Fibroblast of upper back skin (primary cell): ENCODE measurements at regions not wholly inside any gene's neighbourhood (a gene's known extent, or its start where the extent isn't known, plus 50 kb on each side); places are given as distances from the start of the nearest gene placed in this dataset.
A peak's percentile ranks its signal among the peaks of the same experiment; 100 is the strongest.

Experiments used
- DNase-seq: peaks from one replicate; pipeline ENCODE4 v3.0.0-alpha.2; 2013

DNA sequence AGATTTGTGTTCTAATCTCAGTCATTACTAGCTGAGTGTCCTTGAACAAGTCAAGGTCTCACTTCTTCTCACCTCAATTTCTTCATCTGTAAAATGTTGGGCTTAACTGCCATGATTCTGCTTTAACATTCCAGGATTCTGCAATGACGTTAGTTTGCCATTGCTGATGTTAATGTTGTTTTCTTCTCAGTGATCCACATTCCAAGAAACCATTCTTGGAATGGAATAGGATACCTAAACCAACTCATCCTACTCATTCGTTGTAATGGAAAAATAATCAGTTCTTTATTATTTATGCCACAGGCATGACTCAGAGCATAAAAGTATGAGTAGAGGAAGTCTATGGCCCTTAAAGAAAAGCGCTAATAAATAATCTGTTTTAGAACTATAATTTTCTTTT, 140.2 kb upstream of the ETAA1 start:
- DNase-seq = peak; percentile 72

DNA sequence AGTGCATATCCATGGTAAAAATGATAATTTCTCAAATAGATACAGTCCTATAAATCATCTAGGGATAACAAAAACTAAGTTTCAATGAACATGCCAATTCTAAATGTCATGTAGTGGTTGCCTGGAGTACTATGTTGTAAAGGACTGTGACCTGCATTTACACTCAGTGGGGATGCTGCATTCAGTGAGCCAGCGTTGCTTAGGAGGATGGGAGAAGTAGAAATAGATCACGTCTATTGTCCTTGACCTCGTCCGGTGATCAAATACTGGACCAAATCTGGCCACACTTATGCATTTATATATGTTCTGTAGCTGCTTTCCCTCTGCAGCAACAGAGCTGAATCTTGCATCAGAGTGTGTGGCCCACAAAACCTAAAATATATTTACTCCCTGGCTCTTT, 139.0 kb upstream of the ETAA1 start:
- DNase-seq = no peak

DNA sequence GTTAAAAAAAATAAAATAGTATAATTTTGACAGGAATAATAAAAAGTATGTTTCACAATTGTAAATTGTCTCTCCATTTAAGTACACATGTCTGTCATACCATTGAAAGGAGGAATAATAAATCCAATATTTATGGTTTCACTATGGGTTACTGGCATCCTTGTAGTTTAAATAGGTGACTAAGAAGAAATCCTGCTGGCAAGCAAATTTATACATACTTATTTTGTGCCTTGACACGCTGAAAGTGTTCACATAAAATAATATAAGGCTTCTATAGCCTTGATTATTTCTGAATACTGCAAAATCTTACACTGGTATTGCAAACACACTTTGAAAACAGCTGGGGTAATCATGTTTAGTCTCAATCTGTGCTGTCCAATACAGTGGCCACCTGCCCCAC, 138.3 kb upstream of the ETAA1 start:
- peak; percentile 10 for DNase-seq

DNA sequence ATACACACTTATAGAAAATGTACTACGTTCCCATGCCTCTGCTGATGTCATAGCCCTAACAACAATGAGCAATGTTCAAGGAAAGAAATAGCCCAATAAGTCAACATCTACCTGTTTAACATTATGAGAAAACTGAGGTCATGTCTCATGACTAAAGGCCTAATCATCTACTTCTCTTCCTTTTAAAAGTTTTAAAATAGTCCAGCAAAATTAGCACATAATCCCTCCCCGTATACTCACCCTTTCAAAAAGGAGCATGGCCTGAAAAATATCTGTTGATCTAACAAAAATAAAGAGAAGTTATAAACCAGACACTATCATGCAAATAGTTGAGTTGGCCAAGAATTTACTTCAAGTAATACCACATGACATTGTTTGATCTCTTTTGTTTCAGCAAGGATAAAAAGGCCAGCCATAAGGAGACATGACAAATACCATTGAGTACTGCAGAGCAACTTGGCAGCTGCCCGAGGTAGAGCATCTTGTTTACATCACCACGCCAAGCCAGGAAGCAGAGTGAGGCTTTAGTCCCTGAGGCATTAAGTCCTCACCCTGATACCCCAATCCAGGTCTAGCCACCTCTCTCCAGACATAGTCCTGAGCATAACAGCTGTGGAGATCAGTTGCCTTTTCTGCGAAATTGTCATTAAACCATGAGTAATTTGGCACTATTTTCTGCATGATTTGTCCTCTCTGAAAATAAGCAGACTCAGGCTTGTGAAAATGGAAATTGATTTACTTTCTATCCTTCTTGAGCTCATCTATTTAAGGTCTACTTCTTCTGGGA, 137.4 kb upstream of the ETAA1 start:
- peak; percentile 87 for DNase-seq

DNA sequence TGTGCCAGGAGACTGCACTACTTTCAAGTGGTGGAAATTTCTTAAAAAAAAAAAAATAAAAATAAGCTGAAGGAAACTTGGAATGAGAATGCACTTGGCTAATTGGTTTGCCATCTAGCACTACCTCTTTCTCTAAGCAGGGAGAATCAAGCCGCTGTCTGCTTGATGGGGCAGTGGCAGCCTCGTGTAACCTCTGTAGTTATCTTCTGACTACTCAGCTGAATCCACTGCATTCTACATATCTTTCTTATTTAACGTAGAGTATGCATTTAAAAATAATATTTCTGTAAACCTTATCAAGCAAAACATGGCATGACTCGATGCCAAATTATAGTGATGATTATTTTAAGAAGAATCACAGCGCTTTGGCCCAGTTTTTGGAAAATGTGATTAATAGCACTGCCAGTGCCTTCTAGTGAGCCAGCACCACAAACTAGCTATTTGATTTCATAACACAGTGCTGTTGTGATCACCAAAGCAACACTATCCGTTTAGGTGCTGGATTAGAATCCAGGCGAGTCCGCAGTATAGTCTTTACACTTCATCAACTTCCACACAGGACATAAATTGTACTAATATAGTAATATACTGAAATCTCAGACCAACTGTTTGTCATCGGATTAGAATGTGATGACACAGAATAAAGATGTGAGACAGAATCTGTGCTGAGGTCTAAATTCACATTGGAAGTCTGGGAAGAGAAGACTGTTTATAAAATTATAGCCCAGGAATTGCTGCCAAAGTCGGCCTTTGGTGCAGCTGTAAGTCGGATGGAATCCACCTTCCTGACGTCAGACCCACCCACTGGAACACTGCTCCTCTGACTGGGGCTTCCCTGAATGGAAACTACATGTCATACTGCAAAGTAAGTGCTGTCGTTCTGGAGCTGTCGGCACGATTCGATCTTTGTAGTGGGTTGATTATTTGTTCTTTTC, 136.5 kb upstream of the ETAA1 start:
- peak; percentile 100 for DNase-seq

DNA sequence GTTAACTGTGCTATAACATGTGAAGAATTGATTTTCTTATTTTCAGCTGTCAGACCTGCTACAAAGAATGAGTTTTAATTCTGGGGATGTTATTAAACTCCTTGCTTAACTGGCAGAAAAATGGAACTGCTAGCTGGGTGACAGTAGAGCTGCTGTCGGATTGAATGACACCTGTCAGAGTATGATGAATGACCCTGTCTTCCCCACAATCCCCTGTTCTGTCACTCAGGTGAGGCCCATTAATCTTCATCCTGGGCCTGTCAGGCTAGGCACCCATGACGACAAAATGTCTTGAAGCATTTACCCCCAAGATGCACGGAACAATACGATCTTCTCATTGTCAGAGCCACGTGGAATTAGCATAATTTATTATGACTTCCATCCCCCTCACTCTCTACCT, 129.9 kb upstream of the ETAA1 start:
- DNase-seq = no peak

DNA sequence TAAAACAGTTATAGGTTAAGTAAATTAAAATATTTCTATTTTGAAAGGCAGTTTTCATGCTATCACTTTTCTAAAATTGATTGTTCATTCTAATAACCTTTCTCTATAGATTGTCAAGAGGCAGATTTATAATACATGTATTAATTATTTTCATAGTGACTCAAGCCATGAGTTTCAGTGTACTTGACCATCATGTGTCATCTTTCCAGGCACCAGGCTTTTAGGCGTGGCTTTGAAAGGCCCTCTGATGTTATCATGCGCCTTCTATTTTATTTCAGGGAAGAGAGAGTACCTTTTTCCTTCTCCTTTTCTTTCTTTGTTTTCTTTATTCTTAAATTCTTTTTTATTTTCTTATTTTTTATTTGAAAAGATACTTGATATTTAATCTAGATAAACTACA, 128.3 kb upstream of the ETAA1 start:
- DNase-seq = peak; percentile 28

DNA sequence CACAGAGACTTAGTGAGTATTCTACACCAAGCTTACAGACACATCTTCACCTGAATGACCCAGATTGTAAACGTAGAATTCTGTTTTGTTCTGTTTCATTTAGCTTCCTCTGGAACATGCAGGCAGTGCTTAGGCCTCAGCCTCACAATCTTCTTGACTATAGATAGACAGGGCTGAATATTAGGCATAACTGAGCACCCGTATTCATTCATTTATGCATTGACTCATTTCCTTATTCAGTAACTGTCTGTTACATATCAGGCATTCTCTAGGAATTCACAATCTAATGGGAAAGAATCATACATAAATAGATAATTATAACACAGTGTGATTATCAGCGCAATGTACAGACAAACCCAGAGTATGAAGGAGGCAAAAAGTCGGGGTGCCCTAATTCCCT, 124.9 kb upstream of the ETAA1 start:
- DNase-seq = peak; percentile 39

DNA sequence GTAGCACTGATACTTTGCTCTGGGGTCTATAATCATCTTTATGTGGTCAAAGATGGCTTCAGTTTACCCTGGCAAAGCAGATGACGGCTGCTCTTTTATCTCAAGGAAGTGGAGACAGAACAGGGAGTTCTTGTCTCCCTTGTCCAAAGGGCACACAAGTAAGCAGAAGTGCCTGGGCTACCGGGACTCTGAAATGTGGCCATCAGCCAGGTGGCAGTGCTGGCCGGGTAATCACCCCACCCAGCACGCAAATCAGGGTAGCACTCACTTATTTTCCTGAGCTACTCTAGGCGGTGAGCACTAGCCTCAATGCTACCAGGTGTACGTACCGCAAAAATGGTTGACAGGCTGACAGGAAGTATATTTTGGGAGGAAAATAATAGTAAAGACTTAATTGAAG, 119.7 kb upstream of the ETAA1 start:
- DNase-seq = no peak

DNA sequence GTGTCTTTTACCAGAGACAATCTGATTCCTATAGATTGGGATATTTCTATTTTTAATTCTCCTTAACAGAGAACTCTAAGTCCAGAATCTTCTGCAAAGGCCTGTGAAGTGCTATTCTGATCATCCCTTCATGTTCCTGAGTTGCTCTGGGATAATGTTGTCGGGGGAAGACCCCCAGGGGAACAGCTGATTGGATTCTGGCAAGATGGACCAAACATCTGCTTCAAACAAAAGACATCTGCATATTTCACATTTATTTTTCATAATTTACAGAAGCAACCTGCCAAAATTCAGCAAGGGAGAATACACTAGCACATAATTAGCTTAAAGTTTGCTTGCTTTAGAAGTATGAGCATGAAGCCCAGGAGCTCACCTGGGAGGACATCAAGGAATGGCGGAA, 116.0 kb upstream of the ETAA1 start:
- DNase-seq = no peak

DNA sequence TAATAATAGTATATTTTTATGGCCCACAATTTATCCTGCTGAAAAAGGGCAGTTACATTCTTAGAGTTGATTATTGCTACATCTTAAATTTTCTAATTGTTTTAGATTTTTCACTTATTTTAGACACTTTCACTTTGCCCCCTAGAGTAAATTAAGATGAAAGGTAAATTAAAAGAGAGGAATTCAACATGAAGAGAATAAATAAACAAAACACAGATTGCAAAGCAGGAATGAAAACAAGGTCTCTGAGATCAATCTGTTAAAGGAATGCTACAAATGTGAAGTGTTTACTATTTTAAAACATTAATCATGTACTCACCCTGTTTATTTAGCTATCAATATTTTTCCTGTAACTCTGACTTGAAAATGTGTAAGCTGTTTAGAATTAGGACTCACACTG, 113.5 kb upstream of the ETAA1 start:
- no peak for DNase-seq

DNA sequence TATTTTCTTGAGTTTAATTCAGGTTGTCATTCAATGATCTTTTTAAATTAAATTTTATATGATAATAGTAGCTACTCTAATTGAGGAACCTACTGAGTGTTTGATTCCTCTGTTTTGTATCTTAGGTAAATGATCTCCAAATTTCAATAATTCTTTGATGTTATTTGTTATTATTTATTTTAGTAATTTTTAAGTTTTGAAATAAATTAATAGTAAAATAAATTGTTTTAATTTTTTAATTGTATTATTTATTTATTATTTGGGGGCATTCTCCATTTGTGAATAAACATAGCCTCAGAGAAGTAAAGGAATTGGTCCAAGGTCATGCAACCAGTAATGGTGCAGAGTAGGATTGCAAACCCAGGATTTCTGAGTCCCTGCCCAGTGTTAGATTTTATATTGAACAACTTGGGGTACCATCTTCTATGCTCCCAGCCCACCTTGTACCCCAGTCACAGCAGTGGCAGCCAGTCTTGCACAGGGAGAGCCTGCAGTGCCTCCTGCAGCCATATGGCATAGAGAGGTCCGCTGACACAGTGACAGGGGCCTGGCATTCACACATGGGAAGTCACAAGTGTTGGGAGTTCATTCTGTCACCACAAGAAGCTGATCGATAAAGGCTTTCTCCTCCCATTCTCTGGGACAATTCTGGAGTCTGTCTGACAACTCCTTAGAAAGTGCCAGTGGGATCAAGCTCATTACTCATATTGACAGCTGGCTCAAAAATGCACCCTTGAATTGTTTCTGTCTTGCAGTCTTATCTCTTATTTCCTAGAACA, 110.0 kb upstream of the ETAA1 start:
- DNase-seq = no peak

DNA sequence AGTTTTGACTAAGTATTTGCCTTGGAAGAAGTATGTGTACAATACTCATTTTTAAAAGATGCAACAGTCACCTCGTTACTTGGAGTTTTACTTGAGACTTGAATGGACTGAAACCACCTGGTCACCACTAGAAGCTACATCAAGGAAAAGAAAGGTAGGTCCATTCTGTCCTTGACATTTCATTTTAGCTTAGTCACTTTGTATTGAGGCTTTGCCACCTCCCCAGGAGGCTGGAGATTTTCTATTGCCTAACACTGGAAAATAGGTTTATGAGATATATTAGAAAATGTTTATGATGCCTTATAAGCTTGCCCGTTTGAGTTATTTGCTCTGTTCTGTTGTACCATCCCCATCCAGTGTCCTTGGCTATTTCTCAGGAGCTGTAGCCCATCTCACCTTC, 107.9 kb upstream of the ETAA1 start:
- no peak for DNase-seq

DNA sequence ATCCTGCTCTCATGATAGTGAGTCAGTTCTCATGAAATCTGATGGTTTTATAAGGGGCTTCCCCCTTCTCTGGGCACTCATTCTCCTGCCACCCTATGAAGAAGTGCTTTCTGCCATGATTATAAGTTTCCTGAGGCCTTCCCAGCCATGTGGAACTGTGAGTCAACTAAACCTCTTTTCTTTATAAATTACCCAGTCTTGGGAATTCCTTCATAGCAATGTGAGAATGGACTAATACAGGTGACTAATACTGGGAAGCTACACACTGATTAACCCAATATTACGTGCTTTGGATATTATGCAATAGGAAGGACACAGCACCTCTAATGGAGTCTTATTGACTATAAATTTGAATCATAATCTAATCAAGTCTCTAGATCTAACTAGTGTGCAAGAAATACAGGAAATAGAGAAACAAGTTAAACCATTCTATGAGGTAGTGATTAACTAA, 107.2 kb upstream of the ETAA1 start:
- DNase-seq = peak; percentile 80

DNA sequence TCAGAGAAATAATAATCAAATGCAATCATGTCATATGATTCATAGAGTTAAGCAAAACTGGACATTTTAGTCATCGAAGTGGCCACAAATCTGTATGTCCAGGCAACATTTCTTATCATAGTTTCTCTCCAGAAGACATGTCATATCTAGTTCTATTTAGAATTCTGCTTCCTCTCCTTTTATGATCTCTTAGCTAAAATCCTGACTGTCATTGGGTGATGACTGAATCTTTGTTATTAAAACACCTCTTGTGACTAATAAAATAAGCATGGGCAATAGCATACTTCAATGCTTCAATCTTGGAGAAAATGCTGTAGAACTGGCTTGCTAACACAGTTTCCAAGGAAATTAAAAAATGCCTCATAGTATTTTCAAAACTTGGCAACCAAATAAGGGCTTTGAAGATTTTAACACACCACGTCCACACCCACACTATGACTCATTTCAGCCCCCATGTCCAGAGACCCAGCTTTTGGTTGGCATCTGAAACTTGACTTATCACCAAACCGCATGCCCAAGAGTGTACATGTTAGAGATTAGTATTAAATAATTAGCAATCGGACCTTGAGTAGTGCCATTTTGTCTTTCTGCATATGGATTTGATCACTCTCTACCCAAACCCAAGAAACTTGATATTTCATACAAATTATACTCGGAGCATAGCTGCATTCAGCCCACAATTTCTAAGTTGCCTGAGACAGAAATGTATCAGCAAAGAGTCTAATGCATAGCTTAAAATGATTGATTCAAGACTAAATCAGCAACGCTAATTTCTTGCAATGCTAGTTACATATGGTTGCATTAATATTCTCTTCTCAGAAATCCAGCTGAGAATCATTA, 106.5 kb upstream of the ETAA1 start:
- DNase-seq = peak; percentile 80

DNA sequence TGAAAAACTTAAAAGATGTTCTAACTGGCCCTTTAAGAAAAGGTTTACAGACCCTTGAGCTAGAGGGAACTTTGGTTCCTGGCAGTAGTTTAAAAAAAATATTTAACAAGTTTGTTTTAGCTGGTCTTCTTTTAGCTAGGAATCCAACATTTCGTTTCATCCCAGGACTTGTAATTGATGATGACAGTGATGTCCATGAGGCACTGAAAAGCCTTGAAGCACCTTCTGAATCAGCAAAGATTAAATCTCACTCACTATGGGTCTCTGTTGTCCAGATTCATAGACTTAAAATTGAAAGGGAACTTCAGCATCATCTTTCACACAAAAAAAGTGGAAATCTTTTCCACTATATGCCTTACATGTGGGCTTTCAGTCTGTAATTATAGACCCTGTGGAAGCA, 102.9 kb upstream of the ETAA1 start:
- DNase-seq = no peak

DNA sequence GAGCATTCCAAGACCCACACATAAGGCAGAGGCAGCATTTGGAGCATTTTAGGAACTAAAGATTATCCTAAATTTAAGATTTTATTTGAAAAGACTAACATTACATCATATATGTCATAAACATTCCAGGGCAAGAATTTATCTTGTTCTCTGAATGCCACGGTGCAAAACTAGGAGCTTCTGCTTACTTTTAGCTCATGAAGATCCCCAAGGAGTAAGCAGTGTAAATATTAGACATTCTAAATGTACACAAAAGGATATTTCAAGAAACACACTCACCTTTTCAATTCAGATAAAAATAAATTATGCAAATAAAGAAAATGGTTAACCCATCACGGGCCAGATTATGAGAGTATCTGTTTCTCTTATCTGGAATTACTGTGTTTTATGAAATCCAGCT, 101.7 kb upstream of the ETAA1 start:
- no peak for DNase-seq

DNA sequence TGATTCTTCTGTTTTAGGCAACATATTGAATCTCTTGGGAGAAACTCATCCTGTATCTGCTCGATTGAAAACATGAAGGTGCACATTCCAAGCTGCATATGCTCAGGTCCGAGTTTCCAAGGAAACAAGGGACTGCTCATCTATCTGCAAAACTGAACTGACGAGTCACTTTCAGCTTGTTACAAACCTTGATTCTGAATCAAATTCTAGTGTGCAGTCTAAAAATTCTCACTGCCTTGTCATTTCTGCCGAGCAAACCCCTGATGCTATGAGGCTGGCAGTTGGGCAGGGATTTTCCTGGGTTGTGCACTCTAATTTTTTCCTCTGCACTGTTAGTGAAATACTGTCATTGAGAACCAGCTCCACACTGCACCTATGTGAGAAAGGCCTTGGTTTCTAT, 101.3 kb upstream of the ETAA1 start:
- DNase-seq = peak; percentile 41

DNA sequence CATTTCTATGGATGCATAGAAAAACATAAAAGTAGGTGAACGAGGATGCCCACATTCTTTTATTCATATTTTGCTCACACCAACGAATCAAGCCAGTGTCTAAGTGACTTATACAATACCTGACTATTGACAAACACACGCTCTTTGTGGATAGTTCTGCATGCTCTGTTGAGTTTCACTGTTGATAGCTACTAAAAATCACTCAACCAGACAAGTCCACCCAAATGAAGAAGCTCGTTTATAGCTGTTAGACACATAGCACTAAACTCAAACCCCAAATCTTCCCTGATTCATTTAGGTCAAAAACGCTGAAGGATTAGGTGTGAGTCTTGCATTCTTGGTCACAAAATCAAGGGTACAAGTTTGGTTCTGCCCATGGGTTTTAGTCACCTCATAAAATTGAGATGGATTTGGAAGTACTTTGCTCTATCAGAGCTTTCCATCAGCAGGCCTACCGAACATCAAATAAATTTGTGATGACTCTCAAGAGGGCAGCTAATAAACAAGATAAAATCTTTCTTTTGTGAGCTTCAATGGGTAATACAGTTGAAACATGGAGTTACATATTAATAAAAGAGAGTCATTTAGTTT, 92.7 kb upstream of the ETAA1 start:
- DNase-seq = no peak

DNA sequence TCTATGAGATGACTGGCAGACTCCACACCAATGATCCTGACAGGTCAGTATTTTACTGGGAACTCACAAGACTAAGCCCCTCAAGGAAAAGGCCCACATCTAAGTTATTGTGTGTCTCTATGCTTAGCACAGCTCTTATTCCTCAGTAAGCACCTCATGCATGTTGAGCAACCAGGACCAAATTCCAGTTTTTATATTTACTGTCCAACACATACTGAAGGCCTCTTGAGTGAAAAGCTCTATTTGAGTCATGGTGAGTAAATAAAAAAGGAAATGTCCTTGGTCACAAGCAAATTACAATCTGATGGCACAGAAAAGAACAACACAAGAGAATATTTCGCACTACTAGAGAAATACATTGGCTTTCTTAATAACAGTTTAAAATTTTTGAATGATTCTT, 87.9 kb upstream of the ETAA1 start:
- DNase-seq = no peak

DNA sequence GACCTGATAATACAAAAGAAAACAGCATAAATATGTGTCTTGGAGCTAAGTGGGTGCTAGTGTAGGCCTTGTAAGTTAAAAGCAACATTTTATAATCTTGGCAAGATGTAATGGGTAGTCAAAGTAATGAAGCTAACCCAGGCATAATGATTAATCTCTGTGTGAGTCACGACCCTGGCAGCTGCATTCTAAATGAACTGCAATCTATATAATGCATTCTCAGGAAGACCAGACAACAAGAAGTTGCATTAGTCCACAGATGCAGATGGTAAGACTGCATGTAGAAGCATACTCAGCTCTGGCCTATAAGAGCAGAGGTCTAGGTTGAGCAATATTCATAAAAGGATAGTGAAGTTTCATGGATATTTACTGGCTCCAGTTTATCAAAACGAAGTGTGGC, 85.6 kb upstream of the ETAA1 start:
- peak; percentile 89 for DNase-seq

DNA sequence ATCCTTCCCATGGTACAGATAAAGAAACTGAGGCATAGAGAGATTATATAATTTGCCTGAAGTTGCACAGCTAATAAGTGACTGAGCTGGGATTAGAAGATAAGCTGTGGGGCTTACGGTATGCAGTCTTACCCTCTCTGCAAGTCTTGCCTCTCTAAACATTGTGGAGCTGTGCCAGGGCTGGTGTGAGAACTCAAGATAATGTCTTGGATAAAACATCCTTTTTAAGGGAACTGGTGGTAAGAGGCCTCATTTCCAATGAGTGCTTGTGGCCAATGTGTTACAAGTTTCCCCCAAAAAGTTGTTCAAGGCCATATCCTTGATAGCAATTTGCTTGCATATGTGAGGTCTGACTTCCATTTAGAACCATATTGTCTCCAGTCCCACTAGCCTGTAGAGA, 84.3 kb upstream of the ETAA1 start:
- no peak for DNase-seq
